ENCODE measurements at regions not wholly inside any gene's neighbourhood (a gene's known extent, or its start where the extent isn't known, plus 50 kb on each side); places are given as distances from the start of the nearest gene placed in this dataset.

DNA sequence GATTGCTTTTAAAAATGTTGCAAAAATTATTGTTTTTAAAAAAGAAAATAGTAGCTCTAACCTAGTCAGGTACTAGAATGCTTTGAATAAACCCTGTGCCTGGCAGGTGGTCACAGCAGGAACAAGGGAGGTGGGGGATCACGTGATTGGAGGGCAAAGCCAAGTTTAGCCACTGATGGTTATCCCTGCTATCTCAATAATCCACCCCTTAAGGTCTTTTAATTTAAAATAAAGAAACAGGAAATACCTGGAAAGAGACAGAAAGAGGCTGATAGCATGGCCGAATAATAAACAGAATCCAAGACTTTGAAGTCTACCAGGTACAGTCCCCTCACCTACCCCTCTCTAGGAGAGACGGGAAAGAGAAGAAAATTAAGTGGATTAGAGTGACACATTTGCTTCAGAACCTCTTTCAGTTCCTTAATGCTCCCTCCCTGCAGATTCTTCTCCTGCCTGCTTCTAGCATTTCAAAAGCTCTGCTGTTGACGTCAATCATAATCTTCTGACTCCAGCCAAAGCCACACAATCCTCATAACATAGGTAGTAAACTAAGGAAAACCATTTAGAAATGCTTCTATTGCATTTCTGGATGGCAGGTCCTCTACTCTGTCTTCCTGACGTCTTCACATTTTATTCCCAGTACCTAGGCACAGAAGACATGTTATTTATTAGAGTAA lies 303.4 kb upstream of the MME start:
- no peak for TF ChIP-seq POLR2A (IDR thresholded peaks at IDR 0.05)
- no peak for TF ChIP-seq POLR2AphosphoS5 (IDR thresholded peaks at IDR 0.05)
- TF ChIP-seq, protein P1, sequence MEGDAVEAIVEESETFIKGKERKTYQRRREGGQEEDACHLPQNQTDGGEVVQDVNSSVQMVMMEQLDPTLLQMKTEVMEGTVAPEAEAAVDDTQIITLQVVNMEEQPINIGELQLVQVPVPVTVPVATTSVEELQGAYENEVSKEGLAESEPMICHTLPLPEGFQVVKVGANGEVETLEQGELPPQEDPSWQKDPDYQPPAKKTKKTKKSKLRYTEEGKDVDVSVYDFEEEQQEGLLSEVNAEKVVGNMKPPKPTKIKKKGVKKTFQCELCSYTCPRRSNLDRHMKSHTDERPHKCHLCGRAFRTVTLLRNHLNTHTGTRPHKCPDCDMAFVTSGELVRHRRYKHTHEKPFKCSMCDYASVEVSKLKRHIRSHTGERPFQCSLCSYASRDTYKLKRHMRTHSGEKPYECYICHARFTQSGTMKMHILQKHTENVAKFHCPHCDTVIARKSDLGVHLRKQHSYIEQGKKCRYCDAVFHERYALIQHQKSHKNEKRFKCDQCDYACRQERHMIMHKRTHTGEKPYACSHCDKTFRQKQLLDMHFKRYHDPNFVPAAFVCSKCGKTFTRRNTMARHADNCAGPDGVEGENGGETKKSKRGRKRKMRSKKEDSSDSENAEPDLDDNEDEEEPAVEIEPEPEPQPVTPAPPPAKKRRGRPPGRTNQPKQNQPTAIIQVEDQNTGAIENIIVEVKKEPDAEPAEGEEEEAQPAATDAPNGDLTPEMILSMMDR (IDR thresholded peaks at IDR 0.05) = no peak

Data from stomach (tissue), 4 donors.